GM12878 (cell line): ENCODE measurements at regions not wholly inside any gene's neighbourhood (a gene's known extent, or its start where the extent isn't known, plus 50 kb on each side); places are given as distances from the start of the nearest gene placed in this dataset.

ENCODE experiments used
- ATAC-seq: fragments of 200-7000 bp; cut with Tn5 transposase; 3 replicates; pipeline ENCODE4 v1.9.1; 2020; ENCODE audit warnings: mild to moderate bottlenecking, moderate library complexity
- BruUV-seq: library from RNA; stranded (reverse); fragments of 400-500 nt; replicated peaks from 2 replicates; lab custom pipeline; 2021; lab: Mats Ljungman, UMichigan
- CTCF ChIA-PET: fragments of 300-600 bp; sonication (Branson Sonifier 250); formaldehyde crosslinking; extraction: SDS; loops from one replicate; lab custom pipeline; 2021; ENCODE audit warnings: inconsistent platforms; lab: Yijun Ruan, JAX
- POLR2A ChIA-PET: fragments of 350-600 bp; formaldehyde crosslinking; extraction: SDS; loops from one replicate; lab custom pipeline; 2021; ENCODE audit warnings: inconsistent platforms; lab: Charles Lee
- RAD21 ChIA-PET: fragments of 300-600 bp; sonication (Branson Sonifier 250); formaldehyde crosslinking; loops from one replicate; lab custom pipeline; 2023; ENCODE audit warnings: antibody characterized with exemption; ENCODE audit not compliant: unreplicated experiment; lab: Charles Lee
- SMC1A ChIA-PET: fragments of 300-600 bp; sonication (Branson Sonifier 250); formaldehyde crosslinking; loops from one replicate; lab custom pipeline; 2023; ENCODE audit not compliant: unreplicated experiment, uncharacterized antibody; lab: Charles Lee
- DNase-seq: peaks from one replicate; pipeline ENCODE4 v3.0.0-alpha.2; 2011; ENCODE audit warnings: low read depth, low spot score
- FAIRE-seq: peaks from 3 replicates; lab custom pipeline; 2011; peaks lifted over from hg19 to GRCh38; lab: Jason Lieb, UNC
- H2AFZ ChIP-seq: 2 replicates; pipeline ENCODE4 v1.6.0; 2011; ENCODE audit warnings: low read depth, low read length, control low read depth; ENCODE audit not compliant: control insufficient read depth
- H3K27ac ChIP-seq: 2 replicates; pipeline ENCODE4 v1.5.1; 2011; ENCODE audit warnings: control low read depth; ENCODE audit not compliant: control insufficient read depth, insufficient read depth
- H3K27me3 ChIP-seq, 2 experiments: replicated peaks in 1 of 2; 2 replicates each; pipeline versions ENCODE4 v1.6.0 to v1.6.1; 2011; ENCODE audit warnings: low read length in 1 of 2; ENCODE audit not compliant: control insufficient read depth in 2 of 2, insufficient read depth in 2 of 2
- H3K36me3 ChIP-seq, 2 experiments: 2 replicates each; pipeline ENCODE4 v1.5.1; 2011; ENCODE audit warnings: low read length in 1 of 2; ENCODE audit not compliant: control insufficient read depth in 2 of 2, insufficient read depth in 2 of 2
- H3K4me1 ChIP-seq: 2 replicates; pipeline ENCODE4 v1.6.1; 2011; ENCODE audit warnings: mild to moderate bottlenecking, low read length, moderate library complexity, mixed read lengths; ENCODE audit not compliant: control insufficient read depth, insufficient read depth
- H3K4me2 ChIP-seq: 2 replicates; pipeline ENCODE4 v1.6.0; 2011; ENCODE audit warnings: control low read depth; ENCODE audit not compliant: control insufficient read depth, insufficient read depth
- H3K4me3 ChIP-seq: fragments of 200-600 bp; sonication (generic); 2 replicates; pipeline ENCODE4 v1.5.1; 2016
- H3K79me2 ChIP-seq: 2 replicates; pipeline ENCODE4 v1.6.0; 2011; ENCODE audit warnings: low read length; ENCODE audit not compliant: control insufficient read depth, insufficient read depth
- H3K9ac ChIP-seq: 2 replicates; pipeline ENCODE4 v1.8.0; 2011; ENCODE audit warnings: low read length, control low read depth, mixed read lengths; ENCODE audit not compliant: control insufficient read depth, insufficient read depth
- H3K9me3 ChIP-seq: replicated peaks from 3 replicates; pipeline ENCODE4 v1.5.1; 2011; ENCODE audit warnings: mild to moderate bottlenecking, low read length; ENCODE audit not compliant: control insufficient read depth, insufficient read depth
- H4K20me1 ChIP-seq: 2 replicates; pipeline ENCODE4 v1.6.0; 2011; ENCODE audit not compliant: control insufficient read depth, insufficient read depth
- ATF7 ChIP-seq: fragments of 450-650 bp; IDR thresholded peaks from 2 replicates; pipeline ENCODE4 v1.6.1; 2016; ENCODE audit warnings: low read depth, mild to moderate bottlenecking
- CBX5 ChIP-seq: sonication (generic); IDR thresholded peaks from 2 replicates; pipeline ENCODE4 v1.6.1; 2016; ENCODE audit warnings: low read depth, moderate library complexity, mild to moderate bottlenecking, inconsistent platforms
- ESRRA ChIP-seq: IDR thresholded peaks from 2 replicates; pipeline ENCODE4 v1.6.1; 2012; ENCODE audit warnings: mild to moderate bottlenecking, low read length, improper control_type of control experiment
- ETV6 ChIP-seq, 2 experiments: fragments of 450-650 bp in 1 of 2; IDR thresholded peaks in 1 of 2; conservative IDR thresholded peaks in 1 of 2; 2 replicates each; pipeline ENCODE4 v1.6.1; 2014; ENCODE audit warnings: antibody characterized with exemption in 1 of 2, borderline replicate concordance in 1 of 2, low read depth in 1 of 2, mild to moderate bottlenecking in 1 of 2, moderate library complexity in 1 of 2
- FOS ChIP-seq: IDR thresholded peaks from 3 replicates; pipeline ENCODE4 v1.6.1; 2011; ENCODE audit warnings: borderline replicate concordance; ENCODE audit not compliant: insufficient read length; ENCODE audit errors: extremely low read depth
- POU2F2 ChIP-seq: IDR thresholded peaks from 3 replicates; pipeline ENCODE4 v1.6.1; 2011; ENCODE audit warnings: low read depth, mild to moderate bottlenecking, low read length, borderline replicate concordance
- SIX5 ChIP-seq: IDR thresholded peaks from 2 replicates; pipeline ENCODE4 v1.6.1; 2011; ENCODE audit warnings: mild to moderate bottlenecking, low read depth, low read length, moderate library complexity; ENCODE audit not compliant: severe bottlenecking
- SP1 ChIP-seq: IDR thresholded peaks from one replicate; pipeline ENCODE4 v1.6.1; 2011; ENCODE audit warnings: low read depth, low read length
- WRNIP1 ChIP-seq: IDR thresholded peaks from 2 replicates; pipeline ENCODE4 v1.6.1; 2011; ENCODE audit warnings: low read depth, low read length, improper control_type of control experiment, borderline replicate concordance
- WGBS: methylation state at CpG from one replicate; pipeline ENCODE4 v1.1.6; 2016; ENCODE audit warnings: low lambda C conversion rate; ENCODE audit not compliant: insufficient replicate concordance, insufficient coverage; ENCODE audit errors: missing lambda C conversion rate; 5-methylcytosine and 5-hydroxymethylcytosine counted together
- in situ Hi-C: fragments of 300-500 bp; cut with MboI; formaldehyde crosslinking; loops from 9 replicates; pipeline ENCODE4 v1.14.3; 2018; ENCODE audit warnings: mixed read lengths
- intact Hi-C: fragments of 100-400 bp; cut with micrococcal nuclease; formaldehyde crosslinking; loops from one replicate; pipeline ENCODE4 v1.14.2; 2022; ENCODE audit not compliant: unreplicated experiment

DNA sequence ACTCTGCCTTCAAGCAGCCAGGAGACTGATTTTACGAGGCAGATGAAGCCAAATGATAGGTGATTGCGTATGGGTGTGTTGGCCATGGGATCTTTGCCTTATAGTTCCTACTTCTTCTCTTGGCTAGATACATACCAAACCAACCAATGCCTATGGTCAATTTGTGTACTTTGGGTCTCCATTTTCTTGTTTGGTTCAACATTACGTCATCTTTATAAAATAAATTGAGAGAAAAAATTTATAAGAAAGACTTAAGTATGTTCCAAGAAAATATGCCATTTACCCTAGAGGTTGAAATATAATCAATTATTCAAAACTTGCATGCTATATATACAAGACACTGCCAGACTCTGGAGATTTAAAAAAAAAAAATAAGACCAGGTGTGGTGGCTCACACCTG, 150.9 kb downstream of the SP3 start:
- H3K4me1 ChIP-seq = no peaks in the 10 kb centered on the region
- no peak overlapping the region for H3K4me3 ChIP-seq
- ChIA-PET SMC1A (no interaction called here), CTCF (no interaction called here), POLR2A (no interaction called here), RAD21 (interaction anchor here (1.3 kb wide), 1 partner anchor 527 kb away, joined by 3 read pairs; no protein-coding TSS in a partner anchor)
- DNase-seq = no peak
- no peaks in the 10 kb centered on the region for H3K36me3 ChIP-seq
- WGBS = 35% methylated on average over 3 of the region's 3 CpGs
- no TSS peak for BruUV-seq
- no peak overlapping the region for H3K9ac ChIP-seq
- no peak for FAIRE-seq
- no peak overlapping the region for H3K4me2 ChIP-seq
- no peaks in the 10 kb centered on the region for H3K9me3 ChIP-seq
- no peaks in the 10 kb centered on the region for H3K27me3 ChIP-seq
- no peak for ATAC-seq
- no peaks in the 10 kb centered on the region for H3K79me2 ChIP-seq
- no peak overlapping the region for H2AFZ ChIP-seq
- H3K27ac ChIP-seq = no peak overlapping the region
- intact Hi-C loops (no loop called here), in situ Hi-C loops (no loop called here)
- H4K20me1 ChIP-seq = no peaks in the 10 kb centered on the region
- TF ChIP-seq SIX5 (no peak), CBX5 (no peak), ATF7 (peak; percentile 45; the same call in 1 of the 2 replicates), POU2F2 (no peak), FOS (no peak), ETV6 (conservative IDR thresholded peaks at IDR 0.05 in 1 of 2, IDR thresholded peaks at IDR 0.05 in 1 of 2; ENCODE audit: borderline replicate concordance in 1 of 2, low read depth in 1 of 2) (no peak)

DNA sequence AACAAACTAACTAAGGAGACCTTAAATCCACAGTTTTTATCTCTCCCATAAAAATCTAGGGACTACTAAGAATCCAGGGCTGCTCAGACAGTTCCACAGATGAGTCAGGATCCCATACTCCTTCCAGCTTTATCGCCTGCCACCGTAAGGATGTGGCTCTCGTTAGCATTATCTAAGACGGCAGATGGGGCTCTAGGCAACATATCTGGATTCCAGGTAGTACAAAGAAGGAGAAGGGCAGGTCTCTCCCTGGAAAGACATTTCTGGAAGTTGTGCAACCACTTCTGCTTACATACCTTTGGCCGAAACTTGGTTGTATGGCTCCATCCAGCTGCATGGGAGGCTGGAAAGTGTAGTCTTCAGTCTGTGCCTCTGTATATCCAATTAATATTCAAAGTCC, 149.4 kb downstream of the SP3 start:
- H4K20me1 ChIP-seq = no peaks in the 10 kb centered on the region
- H3K36me3 ChIP-seq = no peaks in the 10 kb centered on the region
- TF ChIP-seq WRNIP1 = no peak
- TF ChIP-seq ESRRA = no peak
- TF ChIP-seq SP1 = no peak
- H3K27me3 ChIP-seq = no peaks in the 10 kb centered on the region
- WGBS = 86% methylated on average over 5 of the region's 5 CpGs
- ChIA-PET SMC1A (no interaction called here), CTCF (no interaction called here), RAD21 (no interaction called here), POLR2A (no interaction called here)
- no peaks in the 10 kb centered on the region for H3K4me1 ChIP-seq
- H3K4me3 ChIP-seq = no peak overlapping the region
- DNase-seq (no peak), ATAC-seq (no peak), FAIRE-seq (no peak)
- in situ Hi-C loops (no loop called here), intact Hi-C loops (no loop called here)
- H2AFZ ChIP-seq = no peak overlapping the region
- H3K4me2 ChIP-seq = no peak overlapping the region
- H3K9ac ChIP-seq = no peak overlapping the region
- no peak overlapping the region for H3K27ac ChIP-seq
- no peaks in the 10 kb centered on the region for H3K9me3 ChIP-seq
- no TSS peak for BruUV-seq
- H3K79me2 ChIP-seq = no peaks in the 10 kb centered on the region
